ENCODE measurements at regions not wholly inside any gene's neighbourhood (a gene's known extent, or its start where the extent isn't known, plus 50 kb on each side); places are given as distances from the start of the nearest gene placed in this dataset.

DNA sequence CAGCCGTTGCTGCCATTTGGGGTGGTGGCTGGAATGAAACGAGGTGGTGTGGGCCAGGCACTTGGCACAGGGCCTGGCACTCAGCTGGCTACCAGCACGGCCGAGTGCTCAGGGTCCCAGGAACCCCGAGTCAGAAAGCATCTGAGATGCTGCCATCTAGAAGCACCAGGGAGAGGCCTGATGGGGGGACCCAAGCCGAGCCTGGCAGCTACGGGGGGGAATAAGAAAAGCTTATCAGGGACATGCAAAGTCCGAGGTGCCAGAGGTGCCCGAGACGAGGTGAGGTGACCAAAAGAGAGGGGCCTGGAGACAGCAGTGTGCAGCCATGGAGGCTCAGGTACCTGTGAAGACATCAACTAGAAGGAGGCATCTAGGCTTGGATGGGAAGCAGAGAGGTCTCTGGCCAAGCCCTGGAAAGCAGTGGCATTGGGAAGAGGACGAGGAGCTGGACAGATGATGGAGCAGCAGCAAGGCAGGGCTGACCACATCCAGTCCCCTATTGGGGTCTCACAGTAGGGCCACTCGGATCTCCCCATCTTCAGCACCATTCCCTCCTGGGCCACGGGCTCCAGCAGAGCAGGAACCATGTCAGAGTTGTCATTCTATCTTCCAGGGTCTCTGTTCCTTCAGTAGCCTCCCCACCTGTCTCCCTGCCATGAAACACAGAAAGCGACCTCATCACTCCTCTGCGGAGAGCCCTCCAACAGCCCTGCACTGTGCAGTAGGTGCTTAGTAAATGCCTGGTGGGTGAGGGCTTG, 59.3 kb upstream of the DIO3 start:
- Histone ChIP-seq H4K20me1 (ENCODE audit: insufficient read depth) (no peaks in the 10 kb centered on the region), H3F3A (ENCODE audit: insufficient read depth) (no peaks in the 10 kb centered on the region), H3K36me3 (ENCODE audit: low read depth) (no peaks in the 10 kb centered on the region), H3K79me2 (ENCODE audit: insufficient read depth) (no peaks in the 10 kb centered on the region), H3K4me1 (ENCODE audit: insufficient read depth) (no peaks in the 10 kb centered on the region), H3K4me2 (ENCODE audit: unreplicated experiment) (no peak overlapping the region), H3K9ac (no peak overlapping the region), H3K9me3 (ENCODE audit: low read depth) (no peaks in the 10 kb centered on the region), H2AFZ (no peak overlapping the region), H3K4me3 (no peak overlapping the region), H3K27me3 (replicated peaks; ENCODE audit: insufficient read depth) (peaks cover 10% of the 10 kb centered on the region; the same call in 1 of the 2 replicates), H3K27ac (no peak overlapping the region), H3K9me2 (ENCODE audit: insufficient read depth) (no peaks in the 10 kb centered on the region)
- DNase-seq: no peak
- in situ Hi-C loops (cut with MboI): no loop called here
- 25 to 29% methylated on average over 14 to 15 of the region's 15 CpGs for WGBS, 2 experiments (ENCODE audit: low coverage in 1 of 2, low lambda C conversion rate in 2 of 2, missing lambda C conversion rate in 2 of 2)
- no peak for TF ChIP-seq EZH2 (IDR thresholded peaks at IDR 0.05; ENCODE audit: insufficient read depth, poor library complexity, severe bottlenecking)
- no peak for TF ChIP-seq EZH2phosphoT487 (IDR thresholded peaks at IDR 0.05; ENCODE audit: insufficient read depth, low read depth)

DNA sequence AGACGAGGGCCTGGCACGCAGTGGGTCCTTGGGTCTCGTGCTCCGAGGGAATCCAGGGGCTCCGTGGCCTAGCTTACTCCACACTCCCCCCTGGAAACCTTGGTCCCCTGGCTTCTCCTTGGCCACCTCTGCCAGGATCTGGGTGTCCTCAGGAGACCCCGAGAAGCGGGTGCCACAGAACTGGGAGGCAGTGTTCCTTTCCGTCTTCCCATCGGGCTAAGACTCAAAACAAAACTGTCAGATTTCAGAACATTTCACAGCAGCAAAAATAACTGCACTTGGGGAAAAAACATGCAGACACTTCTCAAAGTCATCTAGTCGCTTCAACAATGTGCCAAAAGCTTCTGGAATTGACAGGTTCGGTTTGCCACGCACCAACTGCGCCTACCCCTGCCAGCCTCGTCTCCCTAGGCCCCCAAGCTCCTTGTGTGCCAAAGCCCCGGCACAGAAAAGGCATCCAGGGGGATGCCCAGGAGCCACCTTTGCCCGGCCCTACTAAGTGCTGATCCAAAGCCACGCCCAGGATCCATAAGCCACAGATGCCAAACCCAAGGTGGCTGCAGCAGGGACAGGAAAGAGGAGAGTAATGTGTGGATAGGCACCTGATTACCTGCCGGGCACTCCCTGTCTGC, 58.4 kb upstream of the DIO3 start:
- Histone ChIP-seq H3K27ac (no peak overlapping the region), H4K20me1 (ENCODE audit: insufficient read depth) (no peaks in the 10 kb centered on the region), H3K4me1 (ENCODE audit: insufficient read depth) (no peaks in the 10 kb centered on the region), H2AFZ (no peak overlapping the region), H3K9me3 (ENCODE audit: low read depth) (no peaks in the 10 kb centered on the region), H3F3A (ENCODE audit: insufficient read depth) (no peaks in the 10 kb centered on the region), H3K4me2 (ENCODE audit: unreplicated experiment) (no peak overlapping the region), H3K9me2 (ENCODE audit: insufficient read depth) (no peaks in the 10 kb centered on the region), H3K79me2 (ENCODE audit: insufficient read depth) (no peaks in the 10 kb centered on the region), H3K27me3 (replicated peaks; ENCODE audit: insufficient read depth) (peaks cover 17% of the 10 kb centered on the region; the same call in 1 of the 2 replicates), H3K9ac (no peak overlapping the region), H3K36me3 (ENCODE audit: low read depth) (no peaks in the 10 kb centered on the region), H3K4me3 (no peak overlapping the region)
- DNase-seq: no peak
- in situ Hi-C loops (cut with MboI): no loop called here
- TF ChIP-seq EZH2phosphoT487 (IDR thresholded peaks at IDR 0.05; ENCODE audit: insufficient read depth, low read depth): no peak
- TF ChIP-seq EZH2 (IDR thresholded peaks at IDR 0.05; ENCODE audit: insufficient read depth, poor library complexity, severe bottlenecking): no peak
- 67 to 68% methylated on average over 17 to 18 of the region's 18 CpGs for WGBS, 2 experiments (ENCODE audit: low coverage in 1 of 2, low lambda C conversion rate in 2 of 2, missing lambda C conversion rate in 2 of 2)

DNA sequence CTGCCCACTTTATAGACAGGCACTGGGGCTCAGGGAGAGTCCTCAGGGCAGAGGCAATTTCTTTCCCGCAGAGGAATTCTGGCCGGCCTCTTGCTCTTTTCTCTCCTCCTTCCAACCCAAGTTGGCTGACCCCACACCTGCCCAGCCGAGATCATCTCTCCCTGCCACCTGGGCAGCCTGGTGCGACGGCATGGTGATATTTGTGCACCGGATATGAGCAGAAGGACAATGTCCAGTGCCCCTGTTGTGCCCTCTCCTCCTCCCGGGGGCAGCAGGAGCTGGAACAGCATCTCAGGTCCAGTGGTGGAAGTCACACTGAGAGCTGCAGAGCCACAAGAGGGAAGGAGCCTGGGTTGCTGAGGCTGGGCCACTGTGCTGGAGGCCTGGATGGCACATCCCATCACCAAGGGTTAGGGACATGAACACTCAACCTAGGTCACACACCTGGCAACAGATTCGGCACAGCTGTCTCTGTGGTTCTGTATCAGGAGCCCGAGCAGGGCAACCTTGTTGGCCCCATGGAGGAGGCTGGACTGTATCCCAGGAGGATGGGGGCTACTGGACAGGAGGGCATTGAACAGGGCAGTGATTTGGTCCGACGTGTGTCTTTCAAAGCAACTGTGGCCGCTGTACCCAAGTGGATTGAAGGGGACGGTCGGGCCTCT, 57.7 kb upstream of the DIO3 start:
- Histone ChIP-seq H3K9ac (no peak overlapping the region), H3K9me3 (ENCODE audit: low read depth) (no peaks in the 10 kb centered on the region), H3K79me2 (ENCODE audit: insufficient read depth) (no peaks in the 10 kb centered on the region), H2AFZ (no peak overlapping the region), H3K27ac (no peak overlapping the region), H3K4me2 (ENCODE audit: unreplicated experiment) (no peak overlapping the region), H3K9me2 (ENCODE audit: insufficient read depth) (no peaks in the 10 kb centered on the region), H3K27me3 (replicated peaks; ENCODE audit: insufficient read depth) (peaks cover 17% of the 10 kb centered on the region; the same call in 1 of the 2 replicates), H4K20me1 (ENCODE audit: insufficient read depth) (no peaks in the 10 kb centered on the region), H3K36me3 (ENCODE audit: low read depth) (no peaks in the 10 kb centered on the region), H3F3A (ENCODE audit: insufficient read depth) (no peaks in the 10 kb centered on the region), H3K4me3 (no peak overlapping the region), H3K4me1 (ENCODE audit: insufficient read depth) (no peaks in the 10 kb centered on the region)
- DNase-seq: no peak
- in situ Hi-C loops (cut with MboI): no loop called here
- WGBS, 2 experiments (ENCODE audit: low coverage in 1 of 2, low lambda C conversion rate in 2 of 2, missing lambda C conversion rate in 2 of 2): 63% methylated on average over 14 of the region's 14 CpGs
- TF ChIP-seq EZH2 (IDR thresholded peaks at IDR 0.05; ENCODE audit: insufficient read depth, poor library complexity, severe bottlenecking) (no peak), EZH2phosphoT487 (IDR thresholded peaks at IDR 0.05; ENCODE audit: insufficient read depth, low read depth) (no peak)

DNA sequence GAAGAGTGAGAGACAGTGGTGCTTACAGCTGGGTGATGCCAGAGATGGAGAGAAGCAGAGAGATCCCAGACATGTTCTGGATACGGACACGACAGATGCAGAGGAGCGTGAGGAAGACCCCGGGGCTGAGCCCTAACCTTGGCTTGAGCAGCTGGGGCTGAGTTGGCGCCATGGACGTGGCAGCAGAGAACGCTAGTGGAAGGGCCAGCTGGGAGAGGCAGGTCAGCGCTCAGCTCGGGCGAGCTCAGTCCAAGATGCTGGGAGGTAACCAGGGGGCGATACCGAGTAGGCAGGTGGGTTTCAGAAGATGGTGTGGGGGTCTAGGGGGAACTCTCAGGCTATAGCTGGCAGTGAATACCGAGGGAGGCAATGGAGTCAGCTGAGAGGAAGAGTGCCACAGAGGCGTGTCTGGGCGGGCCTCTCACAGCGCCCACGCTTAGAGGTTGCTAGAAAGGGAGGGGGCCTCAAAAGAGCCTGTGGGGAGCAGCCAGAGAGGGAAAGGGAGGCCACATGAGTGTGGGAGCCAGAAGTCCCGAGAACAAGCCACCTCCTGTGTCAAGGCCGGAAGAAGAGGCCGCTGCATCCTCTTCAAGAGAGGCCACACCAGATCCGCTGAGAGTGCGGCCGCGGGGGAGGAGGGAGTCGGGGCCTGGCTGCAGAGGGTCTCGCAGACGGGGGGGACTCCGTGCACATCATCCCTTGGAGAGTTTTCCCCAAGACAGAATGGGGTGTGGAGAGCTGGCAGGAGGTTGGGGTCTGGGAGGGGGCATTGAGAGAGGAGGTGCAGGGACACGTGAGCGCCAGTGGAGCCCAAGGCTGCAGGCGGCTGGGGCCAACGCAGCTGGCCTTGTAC, 57.0 kb upstream of the DIO3 start:
- TF ChIP-seq EZH2 (IDR thresholded peaks at IDR 0.05; ENCODE audit: insufficient read depth, poor library complexity, severe bottlenecking): no peak
- TF ChIP-seq EZH2phosphoT487 (IDR thresholded peaks at IDR 0.05; ENCODE audit: insufficient read depth, low read depth): no peak
- 69 to 78% methylated on average over 30 to 31 of the region's 32 CpGs for WGBS, 2 experiments (ENCODE audit: low coverage in 1 of 2, low lambda C conversion rate in 2 of 2, missing lambda C conversion rate in 2 of 2)

More for the DNA sequence above, 57.0 kb upstream of the DIO3 start:
- H3K27ac ChIP-seq: no peak overlapping the region
- no peak overlapping the region for H3K4me2 ChIP-seq (ENCODE audit: unreplicated experiment)
- H3K27me3 ChIP-seq (replicated peaks; ENCODE audit: insufficient read depth): peaks cover 17% of the 10 kb centered on the region; the same call in 1 of the 2 replicates
- H3F3A ChIP-seq (ENCODE audit: insufficient read depth): no peaks in the 10 kb centered on the region
- no peaks in the 10 kb centered on the region for H3K9me3 ChIP-seq (ENCODE audit: low read depth)
- no peaks in the 10 kb centered on the region for H3K4me1 ChIP-seq (ENCODE audit: insufficient read depth)
- in situ Hi-C loops (cut with MboI): no loop called here
- no peaks in the 10 kb centered on the region for H3K9me2 ChIP-seq (ENCODE audit: insufficient read depth)
- DNase-seq: no peak
- no peaks in the 10 kb centered on the region for H4K20me1 ChIP-seq (ENCODE audit: insufficient read depth)
- H3K36me3 ChIP-seq (ENCODE audit: low read depth): no peaks in the 10 kb centered on the region
- H3K79me2 ChIP-seq (ENCODE audit: insufficient read depth): no peaks in the 10 kb centered on the region
- H2AFZ ChIP-seq: no peak overlapping the region
- H3K9ac ChIP-seq: no peak overlapping the region
- no peak overlapping the region for H3K4me3 ChIP-seq
